IMR-90 (cell line): ENCODE measurements at regions not wholly inside any gene's neighbourhood (a gene's known extent, or its start where the extent isn't known, plus 50 kb on each side); places are given as distances from the start of the nearest gene placed in this dataset.

ENCODE experiments used
- ATAC-seq: fragments of 200-7000 bp; cut with Tn5 transposase; 2 replicates; pipeline ENCODE4 v1.9.1; 2020; ENCODE audit warnings: low read depth, mild to moderate bottlenecking, moderate library complexity
- BruUV-seq: library from RNA; stranded (reverse); fragments of 400-500 nt; replicated peaks from 2 replicates; lab custom pipeline; 2021; lab: Mats Ljungman, UMichigan
- CTCF ChIA-PET: fragments of 300-600 bp; formaldehyde crosslinking; extraction: SDS; loops from one replicate; lab custom pipeline; 2021; ENCODE audit warnings: antibody characterized with exemption; lab: Yijun Ruan, JAX
- POLR2A ChIA-PET: fragments of 300-600 bp; sonication (Branson Sonifier 250); formaldehyde crosslinking; loops from one replicate; lab custom pipeline; 2022; ENCODE audit warnings: antibody characterized with exemption; ENCODE audit not compliant: unreplicated experiment; lab: Charles Lee
- DNase-seq: peaks from one replicate; pipeline ENCODE4 v3.0.0; 2013
- H2AFZ ChIP-seq: replicated peaks from 2 replicates; pipeline ENCODE3; 2013; ENCODE audit warnings: low read length, mild to moderate bottlenecking; ENCODE audit not compliant: poor library complexity
- H2AK5ac ChIP-seq: 2 replicates; pipeline ENCODE4 v1.6.1; 2013; ENCODE audit warnings: low read depth, low read length, inconsistent platforms
- H2AK9ac ChIP-seq: replicated peaks from 2 replicates; pipeline ENCODE3; 2013; ENCODE audit warnings: mild to moderate bottlenecking, low read depth, low read length, moderate library complexity; ENCODE audit not compliant: poor library complexity
- H2BK120ac ChIP-seq: 2 replicates; pipeline ENCODE4 v1.6.1; 2013; ENCODE audit warnings: low read depth, low read length, inconsistent platforms
- H2BK15ac ChIP-seq: 3 replicates; pipeline ENCODE4 v1.6.1; 2013; ENCODE audit warnings: low read depth, low read length, inconsistent platforms
- H2BK20ac ChIP-seq: 2 replicates; pipeline ENCODE4 v1.6.1; 2013; ENCODE audit warnings: low read depth, mild to moderate bottlenecking, inconsistent platforms, low read length, moderate library complexity
- H2BK5ac ChIP-seq: 2 replicates; pipeline ENCODE4 v1.6.1; 2013; ENCODE audit warnings: mild to moderate bottlenecking, low read depth, low read length, inconsistent platforms; ENCODE audit not compliant: poor library complexity, severe bottlenecking
- H3K14ac ChIP-seq: replicated peaks from 2 replicates; pipeline ENCODE4 v1.6.1; 2013; ENCODE audit warnings: low read depth, low read length, inconsistent platforms
- H3K18ac ChIP-seq: 2 replicates; pipeline ENCODE4 v1.6.1; 2013; ENCODE audit warnings: low read depth, low read length, control low read depth
- H3K23ac ChIP-seq: 2 replicates; pipeline ENCODE4 v1.6.1; 2013; ENCODE audit warnings: low read depth, low read length, inconsistent platforms
- H3K27ac ChIP-seq: 2 replicates; pipeline ENCODE4 v1.5.1; 2013; ENCODE audit warnings: mild to moderate bottlenecking, control low read depth, low read length; ENCODE audit not compliant: insufficient read depth
- H3K27me3 ChIP-seq: 2 replicates; pipeline ENCODE4 v1.6.1; 2013; ENCODE audit warnings: low read length; ENCODE audit not compliant: control insufficient read depth, insufficient read depth
- H3K36me3 ChIP-seq: 2 replicates; pipeline ENCODE4 v1.6.1; 2013; ENCODE audit warnings: low read length, mixed read lengths; ENCODE audit not compliant: control insufficient read depth, insufficient read depth
- H3K4ac ChIP-seq: 2 replicates; pipeline ENCODE4 v1.6.1; 2013; ENCODE audit warnings: low read depth, low read length, inconsistent platforms
- H3K4me1 ChIP-seq: 2 replicates; pipeline ENCODE4 v1.6.1; 2013; ENCODE audit warnings: low read length, mixed read lengths; ENCODE audit not compliant: control insufficient read depth, insufficient read depth
- H3K4me2 ChIP-seq: 2 replicates; pipeline ENCODE4 v1.6.1; 2013; ENCODE audit warnings: low read depth, mild to moderate bottlenecking, control low read depth, low read length, moderate library complexity
- H3K4me3 ChIP-seq: 2 replicates; pipeline ENCODE4 v1.5.1; 2013; ENCODE audit warnings: low read depth, mild to moderate bottlenecking, control low read depth, low read length, moderate library complexity; ENCODE audit not compliant: insufficient read depth
- H3K56ac ChIP-seq: 2 replicates; pipeline ENCODE4 v1.6.1; 2013; ENCODE audit warnings: low read length, inconsistent platforms; ENCODE audit not compliant: insufficient read depth; ENCODE audit errors: extremely low read depth
- H3K79me1 ChIP-seq, 2 experiments: 2 replicates each; pipeline ENCODE4 v1.6.1; 2013; ENCODE audit warnings: low read length in 2 of 2, inconsistent platforms in 1 of 2, low read depth in 1 of 2
- H3K9ac ChIP-seq: 2 replicates; pipeline ENCODE4 v1.6.1; 2013; ENCODE audit warnings: low read depth, low read length, control low read depth
- H3K9me1 ChIP-seq: 2 replicates; pipeline ENCODE4 v1.6.1; 2013; ENCODE audit warnings: low read length, inconsistent platforms; ENCODE audit not compliant: insufficient read depth
- H3K9me3 ChIP-seq: 2 replicates; pipeline ENCODE4 v1.6.1; 2013; ENCODE audit warnings: low read length; ENCODE audit not compliant: control insufficient read depth, insufficient read depth
- H4K20me1 ChIP-seq: 2 replicates; pipeline ENCODE4 v1.6.1; 2013; ENCODE audit warnings: low read length, inconsistent platforms; ENCODE audit not compliant: insufficient read depth
- H4K5ac ChIP-seq: 2 replicates; pipeline ENCODE4 v1.6.1; 2013; ENCODE audit warnings: mild to moderate bottlenecking, low read depth, low read length, control low read depth
- H4K8ac ChIP-seq, 2 experiments: 2 replicates each; pipeline ENCODE4 v1.6.1; 2013; ENCODE audit warnings: low read depth in 2 of 2, low read length in 2 of 2, control low read depth in 1 of 2, inconsistent platforms in 1 of 2
- H4K91ac ChIP-seq: 2 replicates; pipeline ENCODE4 v1.6.1; 2013; ENCODE audit warnings: low read depth, low read length, inconsistent platforms; ENCODE audit not compliant: insufficient read depth
- CTCF ChIP-seq: conservative IDR thresholded peaks from 2 replicates; pipeline ENCODE4 v1.5.1; 2012; ENCODE audit warnings: mild to moderate bottlenecking, low read depth, low read length, improper control_type of control experiment
- ELK1 ChIP-seq: fragments of 150-350 bp; IDR thresholded peaks from 2 replicates; pipeline ENCODE4 v1.6.1; 2016; ENCODE audit warnings: low read depth, mild to moderate bottlenecking, low read length, moderate library complexity, borderline replicate concordance
- WGBS, 2 experiments: methylation state at CpG; one replicate each; pipeline versions ENCODE4 v1.1.5 to v1.1.7; 2013; ENCODE audit warnings: missing lambda C conversion rate in 2 of 2; ENCODE audit not compliant: insufficient read length in 1 of 2; ENCODE audit errors: extremely low coverage in 2 of 2; 5-methylcytosine and 5-hydroxymethylcytosine counted together
- dilution Hi-C: fragments of 300-500 bp; cut with HindIII; formaldehyde crosslinking; loops from one replicate; pipeline ENCODE4 v1.14.3; 2018; ENCODE audit warnings: low sequenced_read_pairs; ENCODE audit not compliant: unreplicated experiment
- in situ Hi-C: fragments of 300-500 bp; cut with MboI; formaldehyde crosslinking; loops from 3 replicates; pipeline ENCODE4 v1.14.3; 2019; ENCODE audit warnings: low sequenced_read_pairs, inconsistent platforms, mixed read lengths
- intact Hi-C: fragments of 100-400 bp; cut with micrococcal nuclease; formaldehyde crosslinking; loops from 2 replicates; pipeline ENCODE4 v1.10.0; 2022

GRCh38 chr9:115171921-115172388 lies 54.0 kb upstream of the TNC start:
- H4K20me1 ChIP-seq = no peaks in the 10 kb centered on the region
- no peak for TF ChIP-seq ELK1
- TF ChIP-seq CTCF = no peak
- POLR2A ChIA-PET = no interaction called here
- no peaks in the 10 kb centered on the region for H3K79me1 ChIP-seq
- no peak overlapping the region for H2BK5ac ChIP-seq
- H3K18ac ChIP-seq = no peak overlapping the region
- ATAC-seq = no peak
- no peak overlapping the region for H2BK120ac ChIP-seq
- H2BK20ac ChIP-seq = no peak overlapping the region
- no peak overlapping the region for H3K4ac ChIP-seq
- H3K4me2 ChIP-seq = no peak overlapping the region
- H3K27ac ChIP-seq = no peak overlapping the region
- CTCF ChIA-PET = interaction anchor here (0.6 kb wide), 1 partner anchor 9 kb away, joined by 4 read pairs; no protein-coding TSS in a partner anchor
- no CpG with 5 or more reads among the region's 3 CpGs for WGBS, 2 experiments
- H3K36me3 ChIP-seq = no peaks in the 10 kb centered on the region
- no peak overlapping the region for H3K14ac ChIP-seq
- dilution Hi-C loops (no loop called here), intact Hi-C loops (no loop called here), in situ Hi-C loops (no loop called here)
- no peak overlapping the region for H2BK15ac ChIP-seq
- BruUV-seq = no TSS peak
- no peaks in the 10 kb centered on the region for H3K9me1 ChIP-seq
- H2AK5ac ChIP-seq = no peak overlapping the region
- H3K9me3 ChIP-seq = no peaks in the 10 kb centered on the region
- H2AFZ ChIP-seq = no peak overlapping the region
- H3K4me3 ChIP-seq = no peak overlapping the region
- H3K27me3 ChIP-seq = no peaks in the 10 kb centered on the region
- no peak overlapping the region for H4K91ac ChIP-seq
- DNase-seq = no peak
- no peak overlapping the region for H3K56ac ChIP-seq
- H2AK9ac ChIP-seq = no peak overlapping the region
- H3K23ac ChIP-seq = no peak overlapping the region
- no peak overlapping the region for H4K8ac ChIP-seq
- H3K9ac ChIP-seq = no peak overlapping the region
- H3K4me1 ChIP-seq = peaks cover 2% of the 10 kb centered on the region; the same call in 1 of the 2 replicates
- H4K5ac ChIP-seq = no peak overlapping the region
